ENCODE measurements at regions not wholly inside any gene's neighbourhood (a gene's known extent, or its start where the extent isn't known, plus 50 kb on each side); places are given as distances from the start of the nearest gene placed in this dataset.

- DNase-seq (ENCODE audit: insufficient read length, low spot score), result no peak
- TF ChIP-seq POLR2A (IDR thresholded peaks at IDR 0.05; ENCODE audit: low read depth, low read length) (no peak), POLR2AphosphoS5 (IDR thresholded peaks at IDR 0.05; ENCODE audit: low read depth, low read length) (no peak), PAX5 (IDR thresholded peaks at IDR 0.05; ENCODE audit: insufficient read depth, low read length, severe bottlenecking) (no peak), TAF1 (IDR thresholded peaks at IDR 0.05; ENCODE audit: low read depth, low read length) (no peak), POU2F2 (IDR thresholded peaks at IDR 0.05; ENCODE audit: low read depth, low read length) (no peak), SPI1 (IDR thresholded peaks at IDR 0.05; ENCODE audit: low read depth, low read length) (no peak)
- FAIRE-seq, result no peak
These were observed 183.5 kb upstream of the SNX19 start for GRCh38 chr11:131099746-131100145.

- no peak for TF ChIP-seq POU2F2 (IDR thresholded peaks at IDR 0.05; ENCODE audit: low read depth, low read length)
- TF ChIP-seq TAF1 (IDR thresholded peaks at IDR 0.05; ENCODE audit: low read depth, low read length), result no peak
- TF ChIP-seq SPI1 (IDR thresholded peaks at IDR 0.05; ENCODE audit: low read depth, low read length), result no peak
- TF ChIP-seq POLR2AphosphoS5 (IDR thresholded peaks at IDR 0.05; ENCODE audit: low read depth, low read length), result no peak
- no peak for DNase-seq (ENCODE audit: insufficient read length, low spot score)
- FAIRE-seq, result no peak
These were observed 192.5 kb upstream of the SNX19 start for GRCh38 chr11:131108760-131109159.

- TF ChIP-seq TAF1 (IDR thresholded peaks at IDR 0.05; ENCODE audit: low read depth, low read length) (no peak), SPI1 (IDR thresholded peaks at IDR 0.05; ENCODE audit: low read depth, low read length) (no peak)
- DNase-seq (ENCODE audit: insufficient read length, low spot score), result no peak
- FAIRE-seq, result no peak
These were observed 193.0 kb upstream of the SNX19 start for GRCh38 chr11:131109257-131109656.

DNA sequence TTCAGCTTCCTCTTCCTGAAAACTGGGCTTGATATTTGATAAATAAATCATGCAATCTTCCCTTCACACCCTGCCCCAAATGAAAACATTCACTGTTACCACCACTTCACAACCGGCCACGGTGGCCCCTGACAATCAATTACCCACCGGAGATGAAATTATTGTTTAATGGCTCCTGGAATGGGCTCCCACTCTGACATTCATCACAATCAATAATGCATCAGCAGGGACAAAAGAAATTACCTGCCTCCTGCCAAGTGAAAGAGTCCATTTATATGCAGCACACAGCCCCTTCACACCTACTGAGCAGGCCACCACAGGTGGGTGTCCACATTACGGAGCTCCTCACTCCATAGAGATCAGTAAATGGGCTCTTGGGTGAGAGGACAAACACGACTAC lies 193.5 kb upstream of the SNX19 start:
- FAIRE-seq, result no peak
- TF ChIP-seq PAX5 (IDR thresholded peaks at IDR 0.05; ENCODE audit: insufficient read depth, low read length, severe bottlenecking) (no peak), TAF1 (IDR thresholded peaks at IDR 0.05; ENCODE audit: low read depth, low read length) (no peak), SPI1 (IDR thresholded peaks at IDR 0.05; ENCODE audit: low read depth, low read length) (no peak)
- no peak for DNase-seq (ENCODE audit: insufficient read length, low spot score)

DNA sequence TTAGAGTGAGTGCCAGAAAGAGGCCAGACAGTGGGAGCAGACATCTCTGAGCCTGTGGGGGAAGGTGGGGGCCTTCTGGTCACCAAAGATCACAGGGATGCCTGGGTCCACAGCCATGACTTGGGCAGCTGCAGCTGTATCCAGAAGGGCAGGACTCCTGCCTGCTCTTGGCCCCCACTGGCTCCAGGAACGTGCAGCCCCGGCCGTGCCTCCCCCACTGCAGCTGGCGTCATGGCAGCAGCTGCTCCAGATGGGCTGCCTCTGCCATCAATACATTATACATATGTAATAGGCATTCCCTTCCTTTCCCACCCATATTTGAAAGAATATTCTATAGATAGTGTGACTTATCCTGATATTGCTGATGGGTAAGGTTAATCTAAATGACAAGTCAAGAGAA lies 195.5 kb upstream of the SNX19 start:
- DNase-seq (ENCODE audit: insufficient read length, low spot score) (no peak), FAIRE-seq (no peak)
- no peak for TF ChIP-seq POLR2AphosphoS5 (IDR thresholded peaks at IDR 0.05; ENCODE audit: low read depth, low read length)
- no peak for TF ChIP-seq PAX5 (IDR thresholded peaks at IDR 0.05; ENCODE audit: insufficient read depth, low read length, severe bottlenecking)
- TF ChIP-seq POU2F2 (IDR thresholded peaks at IDR 0.05; ENCODE audit: low read depth, low read length), result no peak
- no peak for TF ChIP-seq TAF1 (IDR thresholded peaks at IDR 0.05; ENCODE audit: low read depth, low read length)
- no peak for TF ChIP-seq POLR2A (IDR thresholded peaks at IDR 0.05; ENCODE audit: low read depth, low read length)
- TF ChIP-seq SPI1 (IDR thresholded peaks at IDR 0.05; ENCODE audit: low read depth, low read length), result no peak

GRCh38 chr11:131118247-131118646 lies 202.0 kb upstream of the SNX19 start:
- DNase-seq (ENCODE audit: insufficient read length, low spot score) (no peak), FAIRE-seq (no peak)
- TF ChIP-seq SPI1 (IDR thresholded peaks at IDR 0.05; ENCODE audit: low read depth, low read length), result no peak
- no peak for TF ChIP-seq POU2F2 (IDR thresholded peaks at IDR 0.05; ENCODE audit: low read depth, low read length)
- no peak for TF ChIP-seq PAX5 (IDR thresholded peaks at IDR 0.05; ENCODE audit: insufficient read depth, low read length, severe bottlenecking)
- TF ChIP-seq POLR2AphosphoS5 (IDR thresholded peaks at IDR 0.05; ENCODE audit: low read depth, low read length), result no peak
- TF ChIP-seq POLR2A (IDR thresholded peaks at IDR 0.05; ENCODE audit: low read depth, low read length), result no peak
- TF ChIP-seq TAF1 (IDR thresholded peaks at IDR 0.05; ENCODE audit: low read depth, low read length), result no peak

- DNase-seq (ENCODE audit: insufficient read length, low spot score) (no peak), FAIRE-seq (no peak)
- TF ChIP-seq SPI1 (IDR thresholded peaks at IDR 0.05; ENCODE audit: low read depth, low read length) (no peak), POLR2A (IDR thresholded peaks at IDR 0.05; ENCODE audit: low read depth, low read length) (no peak), POU2F2 (IDR thresholded peaks at IDR 0.05; ENCODE audit: low read depth, low read length) (no peak), POLR2AphosphoS5 (IDR thresholded peaks at IDR 0.05; ENCODE audit: low read depth, low read length) (no peak), TAF1 (IDR thresholded peaks at IDR 0.05; ENCODE audit: low read depth, low read length) (no peak), PAX5 (IDR thresholded peaks at IDR 0.05; ENCODE audit: insufficient read depth, low read length, severe bottlenecking) (no peak)
These were observed 205.4 kb upstream of the SNX19 start for GRCh38 chr11:131121426-131122333.

DNA sequence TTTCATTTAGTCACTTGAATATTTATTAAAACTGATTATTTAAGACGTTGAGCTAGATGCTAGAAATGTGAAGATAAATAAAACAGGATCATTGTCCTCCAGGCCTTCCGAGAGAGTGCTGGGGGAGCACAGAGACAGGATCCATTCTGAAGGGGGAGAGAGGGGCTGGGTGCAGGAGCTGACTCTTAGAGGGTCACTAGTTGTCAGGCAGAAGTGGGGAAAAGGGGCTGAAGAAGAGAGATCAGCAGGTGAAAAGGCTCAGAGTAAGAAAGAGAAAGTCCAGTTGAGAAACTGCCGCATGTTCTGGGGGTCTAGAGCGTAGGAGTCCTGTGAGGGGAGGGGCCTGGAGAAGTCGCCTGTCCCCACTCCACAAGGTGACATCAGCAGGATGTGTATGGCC lies 206.2 kb upstream of the SNX19 start:
- TF ChIP-seq POLR2A (IDR thresholded peaks at IDR 0.05; ENCODE audit: low read depth, low read length) (no peak), TAF1 (IDR thresholded peaks at IDR 0.05; ENCODE audit: low read depth, low read length) (no peak), POLR2AphosphoS5 (IDR thresholded peaks at IDR 0.05; ENCODE audit: low read depth, low read length) (no peak), PAX5 (IDR thresholded peaks at IDR 0.05; ENCODE audit: insufficient read depth, low read length, severe bottlenecking) (no peak), POU2F2 (IDR thresholded peaks at IDR 0.05; ENCODE audit: low read depth, low read length) (no peak), SPI1 (IDR thresholded peaks at IDR 0.05; ENCODE audit: low read depth, low read length) (no peak)
- FAIRE-seq, result no peak
- DNase-seq (ENCODE audit: insufficient read length, low spot score), result no peak

DNA sequence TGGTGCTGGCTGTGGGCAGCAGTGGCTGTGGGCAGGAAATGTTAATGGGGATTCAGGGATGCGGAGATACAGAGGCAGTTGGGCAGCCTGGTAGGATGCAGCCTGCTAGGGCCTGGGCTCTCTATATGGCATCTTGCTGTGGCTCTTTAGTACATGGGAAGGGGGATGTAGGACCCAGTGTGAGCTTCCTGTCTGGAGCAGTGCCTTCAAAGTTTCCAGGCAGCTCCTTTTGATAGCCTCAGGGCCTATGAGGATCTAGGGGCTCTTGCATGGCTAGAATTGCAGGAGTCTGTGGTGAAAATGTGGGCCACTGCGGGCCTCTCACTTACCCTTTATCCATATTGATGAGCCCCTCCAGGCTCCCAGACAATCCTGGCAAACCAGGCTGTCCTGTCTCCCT lies 213.2 kb upstream of the SNX19 start:
- FAIRE-seq (no peak), DNase-seq (ENCODE audit: insufficient read length, low spot score) (no peak)
- TF ChIP-seq POLR2A (IDR thresholded peaks at IDR 0.05; ENCODE audit: low read depth, low read length) (no peak), POLR2AphosphoS5 (IDR thresholded peaks at IDR 0.05; ENCODE audit: low read depth, low read length) (no peak), TAF1 (IDR thresholded peaks at IDR 0.05; ENCODE audit: low read depth, low read length) (no peak), PAX5 (IDR thresholded peaks at IDR 0.05; ENCODE audit: insufficient read depth, low read length, severe bottlenecking) (no peak), SPI1 (IDR thresholded peaks at IDR 0.05; ENCODE audit: low read depth, low read length) (no peak), POU2F2 (IDR thresholded peaks at IDR 0.05; ENCODE audit: low read depth, low read length) (no peak)

DNA sequence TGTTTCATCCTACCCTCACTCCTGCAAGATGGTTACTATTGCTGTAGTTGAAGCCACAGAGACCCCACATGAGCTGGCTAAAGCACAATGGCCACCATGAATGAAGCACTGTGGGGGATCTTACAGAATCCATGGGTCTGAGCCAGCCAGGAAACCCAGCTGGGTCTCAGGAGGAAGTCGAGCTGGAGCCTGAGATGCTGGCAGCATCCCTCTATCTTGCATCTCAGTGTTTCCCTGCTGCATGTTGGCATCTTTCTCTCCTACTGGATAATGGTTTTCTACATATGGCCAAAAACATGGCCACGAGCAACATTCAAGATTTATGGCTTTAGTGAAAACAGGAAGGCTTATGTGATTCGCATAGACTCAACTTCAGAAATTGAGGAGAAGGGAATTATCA lies 219.3 kb upstream of the SNX19 start:
- TF ChIP-seq SPI1 (IDR thresholded peaks at IDR 0.05; ENCODE audit: low read depth, low read length) (no peak), POLR2AphosphoS5 (IDR thresholded peaks at IDR 0.05; ENCODE audit: low read depth, low read length) (no peak), POU2F2 (IDR thresholded peaks at IDR 0.05; ENCODE audit: low read depth, low read length) (no peak), POLR2A (IDR thresholded peaks at IDR 0.05; ENCODE audit: low read depth, low read length) (no peak), TAF1 (IDR thresholded peaks at IDR 0.05; ENCODE audit: low read depth, low read length) (no peak), PAX5 (IDR thresholded peaks at IDR 0.05; ENCODE audit: insufficient read depth, low read length, severe bottlenecking) (no peak)
- FAIRE-seq (no peak), DNase-seq (ENCODE audit: insufficient read length, low spot score) (no peak)

Measured in GM12891 (cell line).